Stimulated activated CD4-positive, alpha-beta T cell treated with anti-CD3 and anti-CD28 coated beads, Interleukin-4, amount 100 ng/mL, for 24 hours (primary cell): ENCODE measurements at regions not wholly inside any gene's neighbourhood (a gene's known extent, or its start where the extent isn't known, plus 50 kb on each side); places are given as distances from the start of the nearest gene placed in this dataset.

Source experiments
- DNase-seq: peaks from one replicate; pipeline ENCODE4 v3.0.0-alpha.2; 2020

DNA sequence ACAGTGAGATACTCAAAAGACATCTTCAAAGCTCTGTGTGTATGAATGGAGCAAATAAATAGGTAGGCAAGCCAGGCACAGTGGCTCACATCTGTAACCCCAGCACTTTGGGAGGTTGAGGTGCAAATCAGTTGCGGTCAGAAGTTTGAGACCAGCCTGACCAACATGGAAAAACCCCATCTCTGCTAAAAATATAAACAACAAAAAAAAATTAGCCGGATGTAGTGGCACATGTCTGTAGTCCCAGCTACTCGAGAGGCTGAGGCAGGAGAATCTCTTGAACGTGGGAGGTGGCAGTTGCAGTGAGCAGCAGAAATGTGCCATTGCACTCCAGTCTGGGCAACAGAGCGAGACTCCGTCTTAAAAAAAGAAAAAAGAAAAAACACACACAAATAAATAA, 945.1 kb upstream of the PIK3C3 start:
- DNase-seq, result no peak

DNA sequence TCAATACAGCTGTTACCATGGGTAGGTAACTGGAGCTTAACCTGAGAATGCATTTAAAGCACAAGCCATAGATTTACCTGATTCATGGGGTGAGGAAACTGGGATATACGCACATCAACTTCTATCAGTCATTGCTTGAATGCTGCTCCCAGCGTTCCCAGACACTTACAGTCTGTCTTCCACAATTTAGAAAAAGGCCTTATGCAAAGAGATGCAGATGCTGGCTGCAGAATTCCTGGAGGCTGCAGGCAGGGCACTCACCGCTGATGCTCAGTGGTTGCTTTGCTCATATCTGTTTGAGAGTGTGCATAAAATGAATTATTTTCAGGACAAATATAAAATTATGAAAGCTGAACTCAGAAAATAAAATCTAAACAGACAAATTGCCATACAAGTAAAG, 950.7 kb upstream of the PIK3C3 start:
- DNase-seq, result no peak

DNA sequence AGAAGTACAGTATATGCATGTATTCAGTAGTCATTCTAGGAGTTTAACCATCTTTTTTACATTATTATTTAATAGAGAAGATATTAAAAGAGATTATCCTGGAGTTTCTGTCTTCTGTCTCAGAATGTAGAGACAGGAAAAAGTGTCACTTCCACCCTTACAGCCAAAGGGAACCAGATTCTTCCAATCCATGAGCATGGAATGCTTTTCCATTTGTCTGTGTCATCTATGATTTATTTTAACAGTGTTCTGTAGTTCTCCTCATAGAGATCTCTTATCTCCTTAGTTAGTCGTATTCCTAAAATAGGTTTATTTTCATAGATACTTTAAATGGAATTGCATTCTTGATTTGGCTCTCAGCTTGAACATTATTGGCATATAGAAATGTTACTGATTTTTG, 959.5 kb upstream of the PIK3C3 start:
- DNase-seq, result no peak

DNA sequence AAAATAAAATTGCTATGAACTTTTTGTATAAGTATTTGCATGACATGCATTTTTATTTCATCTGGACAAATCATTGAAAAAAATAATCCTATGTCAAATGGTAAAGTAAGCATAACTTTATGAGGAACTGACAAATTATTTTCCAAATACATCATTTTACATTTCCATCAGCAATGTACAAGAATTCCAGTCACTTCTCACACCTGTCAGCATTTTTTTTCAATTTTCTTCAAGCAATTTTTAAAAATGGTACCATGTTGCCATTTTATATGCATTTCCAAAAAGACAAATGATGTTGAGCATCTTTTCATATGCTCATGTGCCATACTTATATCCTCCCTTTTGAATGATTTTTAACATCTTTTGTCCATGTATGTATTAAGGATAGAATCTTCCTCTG, 961.7 kb upstream of the PIK3C3 start:
- no peak for DNase-seq

DNA sequence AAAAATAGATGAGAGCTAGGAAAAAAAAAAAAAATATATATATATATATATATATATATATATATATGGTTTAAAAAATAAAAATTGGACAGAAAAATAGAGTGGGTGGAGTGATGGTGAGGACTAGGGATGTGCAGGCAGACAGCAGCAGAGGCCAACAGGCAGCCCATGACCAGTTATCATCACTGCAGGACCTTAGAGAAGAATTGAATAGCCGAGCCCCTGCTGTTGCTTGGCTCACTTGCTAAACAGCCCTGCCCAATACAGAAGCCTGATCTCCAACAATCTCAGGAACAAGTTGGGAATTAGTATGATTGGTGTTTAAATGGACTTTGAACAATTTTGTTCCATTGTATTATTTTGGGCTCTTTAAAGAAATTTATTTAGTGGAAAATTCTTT, 967.5 kb upstream of the PIK3C3 start:
- DNase-seq, result no peak

DNA sequence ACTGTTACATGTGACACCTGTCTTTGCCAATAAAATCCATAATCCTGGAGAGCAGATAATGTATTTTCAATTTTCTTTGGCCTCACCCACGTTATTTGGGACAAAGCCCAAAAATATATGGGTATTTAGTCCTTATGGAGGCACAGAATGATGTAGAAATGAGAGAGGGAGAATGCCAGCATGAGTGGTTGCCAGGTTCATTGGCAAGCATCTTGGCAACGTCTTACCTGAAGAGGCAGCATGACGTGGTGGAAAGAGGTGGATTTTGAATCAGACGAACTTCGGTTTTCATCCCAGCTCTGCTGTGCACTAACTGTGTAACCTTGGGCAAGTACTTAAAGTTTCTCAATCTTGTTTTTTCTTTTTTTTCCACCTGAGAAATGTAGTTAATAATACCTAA, 969.6 kb upstream of the PIK3C3 start:
- no peak for DNase-seq

DNA sequence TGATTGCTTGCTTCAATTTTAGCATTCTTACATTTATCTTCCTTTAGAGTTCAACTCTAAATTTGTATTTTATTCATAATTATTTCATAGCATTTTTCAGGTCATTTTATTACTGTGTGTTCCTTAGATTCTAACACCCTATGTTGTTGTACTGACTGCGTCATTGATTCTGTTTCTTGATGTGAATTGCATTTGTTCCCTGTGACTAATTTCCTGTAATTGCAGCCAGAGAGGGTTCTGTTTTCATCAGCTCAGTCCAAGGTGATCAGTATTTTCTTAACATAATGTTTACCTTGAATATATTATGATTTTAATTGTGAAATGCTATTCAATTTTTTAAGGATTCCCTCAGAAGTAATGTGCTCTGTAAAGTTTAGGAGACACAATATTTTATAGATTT, 970.2 kb upstream of the PIK3C3 start:
- DNase-seq, result no peak

DNA sequence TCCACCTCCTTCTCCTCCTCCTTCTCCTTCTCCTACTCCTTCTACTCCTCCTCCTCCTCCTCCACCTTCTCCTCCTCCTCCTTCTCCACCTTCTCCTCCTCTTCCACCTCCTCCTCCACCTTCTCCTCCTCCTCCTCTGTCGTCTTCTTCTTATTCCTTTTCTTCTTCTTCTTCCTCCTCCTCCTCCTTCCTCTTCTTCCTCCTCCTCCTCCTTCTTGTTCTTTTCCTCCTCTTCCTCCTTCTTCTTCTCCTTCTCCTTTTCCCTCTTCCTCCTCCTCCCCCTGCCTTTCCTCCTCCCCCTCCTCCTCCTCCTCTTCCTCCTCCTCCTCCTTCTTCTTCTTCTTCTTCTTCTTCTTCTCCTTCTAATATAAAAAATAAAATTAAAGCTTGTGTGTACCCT, 971.2 kb upstream of the PIK3C3 start:
- no peak for DNase-seq

DNA sequence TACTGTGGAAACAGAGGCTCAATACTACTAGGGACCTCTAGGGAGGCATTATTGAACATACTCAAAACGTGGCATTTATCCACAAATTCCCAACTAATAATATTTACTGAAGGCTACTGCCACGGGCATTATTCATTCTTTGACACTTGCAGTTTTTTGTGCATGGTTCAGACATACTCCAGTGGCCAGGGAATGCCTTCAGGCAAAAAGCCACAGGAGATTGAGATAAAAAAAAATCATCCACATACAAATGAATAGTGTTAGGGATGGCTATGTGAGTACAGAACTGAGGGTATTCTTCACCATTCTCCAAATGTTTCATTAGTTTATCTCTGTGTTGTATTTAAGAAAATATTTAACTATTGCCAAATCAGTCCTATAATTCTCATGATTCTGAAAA, 974.9 kb upstream of the PIK3C3 start:
- DNase-seq, result no peak

DNA sequence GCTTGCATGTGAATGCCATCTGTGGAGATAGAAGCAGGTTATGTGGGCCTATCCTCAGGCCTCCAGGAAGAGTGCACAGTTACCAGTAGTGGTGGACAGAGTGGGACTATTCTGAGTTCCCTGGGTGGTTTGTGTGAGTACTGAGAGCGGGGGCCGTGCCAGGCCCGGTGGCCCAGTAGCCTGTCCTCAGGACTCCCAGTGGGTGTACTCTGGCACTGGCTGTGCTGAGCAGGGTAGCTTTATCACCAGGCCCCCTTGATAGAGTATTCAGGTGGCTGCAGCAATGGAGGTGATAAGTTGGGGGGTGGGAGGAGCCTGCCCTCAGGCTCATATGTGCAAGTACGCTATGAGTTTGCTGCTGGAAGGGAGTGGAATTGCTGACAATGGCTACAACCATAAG, 979.0 kb upstream of the PIK3C3 start:
- DNase-seq, result no peak

DNA sequence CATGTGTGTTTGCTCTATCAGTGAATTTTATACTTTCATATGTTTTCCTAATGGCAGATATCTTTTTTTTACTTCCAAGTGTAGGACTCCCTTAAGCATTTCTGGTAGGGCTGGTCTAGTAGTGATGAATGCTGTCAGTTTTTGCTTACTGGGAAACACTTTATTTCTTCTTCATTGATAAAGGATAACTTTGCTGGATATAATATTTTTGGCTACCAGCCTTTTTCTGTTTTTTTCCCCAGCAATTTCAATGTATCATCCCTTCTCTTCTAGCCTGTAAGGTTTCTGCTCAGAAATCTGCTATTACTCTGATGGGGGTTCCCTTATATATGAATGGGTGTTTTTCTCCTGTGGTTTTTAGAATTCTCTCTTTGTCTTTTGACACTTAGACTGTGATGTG, 980.6 kb upstream of the PIK3C3 start:
- no peak for DNase-seq

DNA sequence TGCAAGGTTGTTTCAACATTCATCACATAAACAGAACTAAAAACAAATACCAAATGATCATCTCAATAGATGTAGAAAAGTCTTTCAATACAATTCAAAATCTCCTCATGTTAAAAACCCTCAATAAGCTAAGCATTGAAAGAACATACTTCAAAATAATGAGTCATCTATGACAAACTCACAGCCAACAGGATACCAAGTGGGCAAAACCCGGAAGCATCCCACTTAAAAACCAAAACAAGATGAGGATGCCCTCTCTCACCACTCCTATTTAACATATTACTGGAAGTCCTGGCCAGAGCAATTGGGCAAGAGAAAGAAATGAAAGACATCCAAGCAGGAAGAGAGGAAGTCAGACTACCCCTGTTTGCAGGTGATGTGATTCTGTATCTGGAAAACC, 992.2 kb upstream of the PIK3C3 start:
- no peak for DNase-seq

DNA sequence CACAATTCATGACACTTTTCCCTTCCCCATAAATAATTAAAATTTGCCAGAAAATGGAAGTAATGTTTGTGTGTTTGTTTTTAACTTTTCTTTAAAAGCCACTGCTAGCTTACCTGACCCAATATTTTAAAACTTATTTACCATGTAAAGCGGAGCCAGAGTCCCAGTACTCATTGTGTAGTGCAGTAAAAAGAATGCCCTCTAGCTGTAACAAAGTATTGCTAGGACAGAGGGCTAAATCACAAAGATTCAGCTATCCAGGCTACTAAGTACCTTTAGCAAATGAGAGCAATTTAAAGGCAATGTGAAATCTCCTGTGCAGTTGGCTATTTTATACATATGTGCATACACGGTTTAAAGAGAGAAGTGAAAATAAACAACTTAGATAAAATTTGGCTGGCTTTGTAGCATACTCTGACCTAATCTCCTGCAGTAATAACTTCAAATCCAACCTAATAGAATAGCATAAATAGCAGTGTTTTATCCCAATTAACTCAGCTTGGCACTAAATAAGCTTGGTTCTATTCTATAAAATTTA, 997.4 kb upstream of the PIK3C3 start:
- no peak for DNase-seq

DNA sequence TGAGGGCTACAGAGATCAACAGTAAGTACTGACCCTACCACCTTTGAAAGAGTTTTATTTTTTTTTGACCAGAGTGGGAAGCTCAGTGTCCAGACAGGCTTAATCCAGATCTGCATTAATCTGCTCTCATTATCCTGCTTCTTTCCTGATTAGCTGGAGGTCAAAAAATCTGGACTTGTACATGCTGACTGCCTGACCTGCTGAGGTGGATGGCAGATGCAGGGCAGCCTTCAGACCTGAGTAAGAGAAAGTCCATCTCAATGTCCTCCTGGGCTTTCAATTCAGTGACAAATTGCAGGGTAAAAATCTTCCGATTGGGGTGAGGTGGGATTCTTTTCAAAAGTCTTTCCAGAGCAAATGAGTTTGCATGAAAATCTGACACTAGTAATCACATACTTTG, 998.8 kb upstream of the PIK3C3 start:
- no peak for DNase-seq

DNA sequence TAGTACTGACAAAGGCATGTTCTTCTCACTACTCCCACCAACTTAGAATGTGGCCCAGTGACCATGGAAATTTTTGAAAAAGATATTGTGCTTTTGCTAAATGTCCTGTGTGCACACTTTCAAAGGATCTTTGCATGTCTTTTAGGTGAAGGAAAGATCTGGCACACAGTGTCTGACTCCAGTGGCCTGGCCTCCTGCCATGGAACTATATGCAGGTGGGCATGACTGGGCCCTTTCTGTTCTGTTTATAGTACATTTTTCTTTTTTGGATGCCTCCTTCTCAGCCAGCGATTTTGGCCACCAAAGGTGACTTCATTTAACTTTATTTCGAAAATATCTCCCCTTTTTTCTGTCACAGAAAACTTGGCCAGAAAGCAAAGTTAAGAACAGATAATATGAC, 999.7 kb upstream of the PIK3C3 start:
- no peak for DNase-seq

DNA sequence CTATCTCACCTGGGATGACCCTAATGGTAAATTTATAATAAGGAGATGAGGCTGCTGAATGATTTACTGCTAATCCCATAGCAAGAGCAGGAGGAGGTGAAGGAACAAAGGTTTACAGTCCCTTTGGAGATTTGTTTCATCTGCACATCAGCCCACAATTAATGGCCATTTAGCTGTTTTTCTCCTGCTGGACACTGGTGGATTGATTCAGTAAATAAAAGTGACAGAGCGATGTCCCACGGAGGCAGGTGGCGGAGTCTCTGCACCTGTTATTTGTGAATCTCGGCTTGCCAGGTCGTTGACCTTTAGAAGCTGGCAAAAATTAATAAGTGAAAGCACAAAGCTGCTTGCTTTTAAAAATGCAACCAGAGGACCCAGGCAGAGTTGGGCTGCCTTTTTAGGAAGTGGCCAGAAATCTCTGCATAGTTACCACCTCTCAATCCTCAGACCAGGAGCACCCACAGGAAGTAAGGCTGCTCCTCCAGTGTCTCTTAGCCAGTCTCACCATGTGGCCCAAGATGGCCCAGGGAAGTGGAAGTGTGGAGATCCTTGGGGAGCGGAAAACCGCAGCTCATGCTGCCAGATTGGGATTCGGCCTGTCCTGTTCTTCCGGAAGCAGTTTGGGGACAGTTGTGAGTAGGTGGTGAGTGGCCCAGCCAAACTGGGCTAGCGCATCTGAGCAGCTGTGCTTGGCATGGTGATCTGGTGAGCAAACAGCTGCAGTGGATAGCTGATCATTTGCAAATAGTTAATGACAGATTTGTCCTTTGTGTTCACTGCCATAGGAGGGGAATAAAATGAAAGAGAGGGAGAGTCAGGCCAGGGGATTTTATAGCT, 1005.7 kb upstream of the PIK3C3 start:
- no peak for DNase-seq

DNA sequence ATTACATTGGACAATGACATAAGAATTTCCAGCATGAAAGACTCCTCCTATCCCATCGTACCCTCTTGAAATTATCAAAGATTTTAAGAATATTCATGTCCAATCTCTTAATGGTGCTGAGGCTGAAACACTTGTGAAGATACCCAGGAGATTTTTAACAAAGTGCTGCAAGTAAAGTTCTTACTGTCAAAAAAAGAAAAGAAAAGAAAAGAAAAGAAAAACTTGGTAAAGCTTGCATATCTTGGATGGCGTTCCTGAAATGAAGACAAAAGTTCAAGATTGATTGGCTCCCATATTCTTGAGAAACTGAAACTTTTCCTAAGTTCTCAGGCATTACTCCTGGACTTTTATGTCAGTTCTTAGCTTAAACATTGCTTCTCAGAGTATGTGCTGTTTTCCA, 1010.5 kb upstream of the PIK3C3 start:
- DNase-seq, result no peak

DNA sequence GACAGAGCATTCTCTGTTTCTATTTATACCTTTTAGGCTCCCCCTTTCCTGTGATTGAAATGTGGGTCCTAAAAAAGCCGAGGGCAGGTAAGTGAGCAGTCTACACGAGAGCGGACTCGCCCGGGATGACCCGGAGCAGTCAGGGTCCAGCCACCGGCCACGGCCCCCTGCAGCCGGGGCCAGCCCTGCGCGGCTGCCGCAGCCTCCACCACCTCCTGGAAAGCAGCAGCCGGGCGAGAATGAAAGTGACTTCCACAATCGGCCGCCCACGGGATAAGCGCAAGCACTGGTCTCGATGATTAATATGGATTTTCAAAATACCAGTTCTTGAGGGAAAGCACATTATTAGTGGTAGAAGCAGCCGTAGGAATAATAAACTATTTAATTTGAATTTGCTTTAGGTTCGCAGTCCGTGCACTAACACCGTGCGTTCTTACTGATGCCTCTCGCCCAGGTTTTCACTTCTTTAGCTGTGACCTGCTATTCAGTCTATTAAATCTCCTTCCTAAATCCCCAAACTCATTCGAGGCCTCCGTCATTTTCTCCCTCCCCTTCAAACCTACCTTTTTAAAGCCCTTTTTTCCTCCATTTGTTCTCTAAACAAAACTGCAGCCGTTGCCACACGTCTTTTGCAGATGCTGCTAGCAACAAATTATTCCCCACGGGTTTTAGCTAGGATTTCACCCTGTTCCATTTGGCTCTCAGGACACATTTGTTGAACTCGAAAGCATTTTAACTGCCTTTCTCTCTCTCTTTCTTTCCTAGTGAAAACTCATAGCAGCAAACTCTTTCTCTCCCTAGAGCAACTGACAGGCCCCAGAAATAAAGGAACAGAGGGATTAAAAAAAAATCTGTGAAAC, 1015.1 kb upstream of the PIK3C3 start:
- DNase-seq, result no peak

DNA sequence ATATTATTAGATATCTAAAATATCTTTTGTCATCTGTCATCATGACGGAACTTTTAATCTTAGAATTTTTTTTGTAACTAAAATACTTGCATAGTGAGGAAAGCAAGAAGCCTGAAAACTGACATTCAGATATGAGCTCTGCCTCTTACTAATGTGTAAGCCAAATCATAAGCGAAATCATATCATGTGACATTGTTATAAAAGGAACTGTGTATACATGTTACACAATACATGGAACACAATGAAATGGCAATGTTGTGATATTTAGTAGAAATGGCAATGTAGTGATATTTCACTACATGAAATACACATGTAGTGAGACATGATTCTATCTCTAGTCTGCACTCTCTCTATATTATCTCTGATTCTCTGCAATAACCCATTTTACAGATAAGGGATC, 1016.4 kb upstream of the PIK3C3 start:
- DNase-seq, result no peak

DNA sequence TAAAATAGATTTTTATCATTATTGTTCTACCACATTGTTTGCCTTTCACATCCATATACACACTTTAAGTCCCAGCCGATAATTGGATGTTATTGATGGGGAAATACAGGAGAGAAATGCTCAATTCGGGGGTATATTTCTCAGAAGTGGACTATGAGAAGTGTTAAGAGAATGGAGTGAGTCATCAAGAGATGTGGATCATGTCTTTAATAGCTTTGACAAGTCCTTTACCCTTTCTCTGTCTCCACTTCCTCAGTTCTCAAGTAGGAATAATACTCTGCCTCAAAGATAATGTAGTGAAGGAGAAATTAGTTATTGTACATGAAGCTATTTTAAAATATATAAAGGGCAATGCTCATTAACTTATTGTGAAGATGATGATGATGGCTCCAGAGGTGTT, 1017.6 kb upstream of the PIK3C3 start:
- DNase-seq, result no peak

DNA sequence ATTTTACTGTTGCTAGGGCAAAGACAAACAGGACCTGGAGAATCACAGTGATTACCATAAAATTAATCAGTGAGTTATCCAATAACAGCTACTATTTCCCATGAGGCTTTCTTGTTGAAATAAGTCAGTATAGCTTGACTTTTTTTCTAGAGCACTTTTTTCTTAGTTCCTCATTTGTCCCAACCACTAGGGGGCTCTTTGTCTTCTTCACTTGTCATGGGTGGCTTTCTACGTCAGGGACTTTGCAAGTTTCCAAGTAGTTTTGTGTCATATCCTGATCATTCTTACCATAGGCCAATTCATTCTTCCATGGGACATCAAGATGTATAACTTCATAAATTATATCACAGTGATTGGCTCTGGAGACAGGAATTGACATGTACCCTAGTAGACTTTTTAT, 1019.6 kb upstream of the PIK3C3 start:
- DNase-seq, result no peak

DNA sequence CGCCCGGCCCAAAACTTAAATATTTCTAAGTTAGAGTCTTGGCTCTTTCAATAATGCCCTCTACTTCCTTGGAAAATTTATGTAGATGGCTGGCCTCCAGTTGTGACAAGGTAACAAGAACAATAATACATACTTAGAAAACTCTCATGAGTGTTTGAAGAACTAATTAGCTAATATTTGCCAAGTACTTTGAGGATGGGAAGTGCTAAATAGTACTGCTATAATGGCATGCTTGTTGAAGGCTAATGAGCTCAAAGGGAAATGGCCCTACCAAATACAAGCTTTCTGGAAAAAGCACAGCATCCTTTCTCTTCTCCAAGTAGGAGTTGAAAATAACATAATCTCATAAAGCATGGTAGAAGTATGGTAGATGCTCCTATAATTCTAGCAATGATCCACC, 1022.2 kb upstream of the PIK3C3 start:
- no peak for DNase-seq

DNA sequence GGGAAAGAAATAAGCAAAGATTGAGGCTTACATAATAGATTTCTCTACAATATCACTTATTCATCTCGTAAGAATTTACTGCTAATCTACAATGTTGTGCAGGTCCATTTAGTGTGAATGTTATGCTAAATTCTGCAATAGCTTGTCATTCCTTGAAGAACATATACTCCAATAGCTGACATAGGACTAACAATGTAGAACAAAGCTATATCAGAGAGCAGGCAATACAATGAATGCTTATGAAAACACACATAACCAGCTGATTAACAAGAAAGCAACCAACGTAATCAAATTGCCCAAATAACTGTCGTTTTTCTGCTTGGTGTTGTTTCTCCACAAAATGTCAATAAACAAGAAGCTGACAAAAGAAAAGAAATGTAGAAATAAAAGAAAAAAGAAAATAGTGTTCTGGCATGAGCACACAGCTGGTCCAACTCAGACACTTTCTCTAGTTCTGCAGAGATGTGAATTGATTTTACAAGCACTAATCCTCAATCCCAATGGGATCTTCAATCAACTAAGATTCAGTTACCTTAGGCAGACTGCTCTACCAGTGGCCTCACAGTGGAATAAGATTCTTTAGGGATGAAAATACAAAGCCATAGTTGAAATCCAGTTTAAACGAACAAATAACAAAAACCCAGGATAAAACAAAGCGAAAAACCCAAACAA, 1024.7 kb upstream of the PIK3C3 start:
- DNase-seq, result no peak

DNA sequence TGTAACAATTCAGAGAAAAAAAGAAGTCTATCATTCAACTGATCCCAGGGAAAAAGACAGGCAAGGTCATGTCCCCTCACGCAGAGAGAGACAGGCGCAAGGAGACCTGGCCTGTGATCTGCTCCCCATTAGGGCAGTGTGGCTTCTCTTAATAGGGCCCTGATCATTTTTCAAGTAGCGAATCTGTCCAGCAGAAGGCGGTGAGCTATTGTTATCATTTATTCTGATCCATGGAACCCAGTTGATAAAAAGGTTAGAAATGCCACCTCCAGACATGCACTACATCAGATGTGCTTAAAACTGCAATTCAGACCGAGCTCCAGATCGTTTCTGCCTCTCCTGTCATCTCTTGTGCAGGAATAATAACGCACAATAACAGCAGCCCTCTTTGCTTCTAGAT, 1025.6 kb upstream of the PIK3C3 start:
- no peak for DNase-seq
